GM12878 (cell line): ENCODE measurements at regions not wholly inside any gene's neighbourhood (a gene's known extent, or its start where the extent isn't known, plus 50 kb on each side); places are given as distances from the start of the nearest gene placed in this dataset.

Experiments used
- ATAC-seq: fragments of 200-7000 bp; cut with Tn5 transposase; 3 replicates; pipeline ENCODE4 v1.9.1; 2020; ENCODE audit warnings: mild to moderate bottlenecking, moderate library complexity
- BruUV-seq: library from RNA; stranded (reverse); fragments of 400-500 nt; replicated peaks from 2 replicates; lab custom pipeline; 2021; lab: Mats Ljungman, UMichigan
- CTCF ChIA-PET: fragments of 300-600 bp; sonication (Branson Sonifier 250); formaldehyde crosslinking; extraction: SDS; loops from one replicate; lab custom pipeline; 2021; ENCODE audit warnings: inconsistent platforms; lab: Yijun Ruan, JAX
- POLR2A ChIA-PET: fragments of 350-600 bp; formaldehyde crosslinking; extraction: SDS; loops from one replicate; lab custom pipeline; 2021; ENCODE audit warnings: inconsistent platforms; lab: Charles Lee
- RAD21 ChIA-PET: fragments of 300-600 bp; sonication (Branson Sonifier 250); formaldehyde crosslinking; loops from one replicate; lab custom pipeline; 2023; ENCODE audit warnings: antibody characterized with exemption; ENCODE audit not compliant: unreplicated experiment; lab: Charles Lee
- SMC1A ChIA-PET: fragments of 300-600 bp; sonication (Branson Sonifier 250); formaldehyde crosslinking; loops from one replicate; lab custom pipeline; 2023; ENCODE audit not compliant: unreplicated experiment, uncharacterized antibody; lab: Charles Lee
- DNase-seq: peaks from one replicate; pipeline ENCODE4 v3.0.0-alpha.2; 2011; ENCODE audit warnings: low read depth, low spot score
- FAIRE-seq: peaks from 3 replicates; lab custom pipeline; 2011; peaks lifted over from hg19 to GRCh38; lab: Jason Lieb, UNC
- H2AFZ ChIP-seq: 2 replicates; pipeline ENCODE4 v1.6.0; 2011; ENCODE audit warnings: low read depth, low read length, control low read depth; ENCODE audit not compliant: control insufficient read depth
- H3K27ac ChIP-seq: 2 replicates; pipeline ENCODE4 v1.5.1; 2011; ENCODE audit warnings: control low read depth; ENCODE audit not compliant: control insufficient read depth, insufficient read depth
- H3K27me3 ChIP-seq, 2 experiments: replicated peaks in 1 of 2; 2 replicates each; pipeline versions ENCODE4 v1.6.0 to v1.6.1; 2011; ENCODE audit warnings: low read length in 1 of 2; ENCODE audit not compliant: control insufficient read depth in 2 of 2, insufficient read depth in 2 of 2
- H3K36me3 ChIP-seq, 2 experiments: 2 replicates each; pipeline ENCODE4 v1.5.1; 2011; ENCODE audit warnings: low read length in 1 of 2; ENCODE audit not compliant: control insufficient read depth in 2 of 2, insufficient read depth in 2 of 2
- H3K4me1 ChIP-seq: 2 replicates; pipeline ENCODE4 v1.6.1; 2011; ENCODE audit warnings: mild to moderate bottlenecking, low read length, moderate library complexity, mixed read lengths; ENCODE audit not compliant: control insufficient read depth, insufficient read depth
- H3K4me2 ChIP-seq: 2 replicates; pipeline ENCODE4 v1.6.0; 2011; ENCODE audit warnings: control low read depth; ENCODE audit not compliant: control insufficient read depth, insufficient read depth
- H3K4me3 ChIP-seq: fragments of 200-600 bp; sonication (generic); 2 replicates; pipeline ENCODE4 v1.5.1; 2016
- H3K79me2 ChIP-seq: 2 replicates; pipeline ENCODE4 v1.6.0; 2011; ENCODE audit warnings: low read length; ENCODE audit not compliant: control insufficient read depth, insufficient read depth
- H3K9ac ChIP-seq: 2 replicates; pipeline ENCODE4 v1.8.0; 2011; ENCODE audit warnings: low read length, control low read depth, mixed read lengths; ENCODE audit not compliant: control insufficient read depth, insufficient read depth
- H3K9me3 ChIP-seq: replicated peaks from 3 replicates; pipeline ENCODE4 v1.5.1; 2011; ENCODE audit warnings: mild to moderate bottlenecking, low read length; ENCODE audit not compliant: control insufficient read depth, insufficient read depth
- H4K20me1 ChIP-seq: 2 replicates; pipeline ENCODE4 v1.6.0; 2011; ENCODE audit not compliant: control insufficient read depth, insufficient read depth
- E2F8 ChIP-seq: fragments of 450-650 bp; IDR thresholded peaks from 2 replicates; pipeline ENCODE4 v1.6.1; 2018; ENCODE audit warnings: mild to moderate bottlenecking, low read depth, moderate library complexity; ENCODE audit not compliant: partially characterized antibody
- EED ChIP-seq: sonication (generic); IDR thresholded peaks from 2 replicates; pipeline ENCODE4 v1.6.1; 2016; ENCODE audit warnings: antibody characterized with exemption, low read depth
- GATAD2B ChIP-seq: fragments of 450-650 bp; conservative IDR thresholded peaks from 2 replicates; pipeline ENCODE4 v1.6.1; 2017; ENCODE audit warnings: low read depth, mild to moderate bottlenecking, moderate library complexity
- IKZF2 ChIP-seq, 2 experiments: fragments of 450-650 bp; IDR thresholded peaks; 2 replicates each; pipeline ENCODE4 v1.6.1; 2017; ENCODE audit warnings: mild to moderate bottlenecking in 2 of 2, moderate library complexity in 2 of 2
- MYC ChIP-seq: IDR thresholded peaks from 2 replicates; pipeline ENCODE4 v1.6.1; 2011; ENCODE audit warnings: mild to moderate bottlenecking, low read length, moderate library complexity, inconsistent platforms; ENCODE audit not compliant: insufficient read depth, insufficient replicate concordance, insufficient read length, severe bottlenecking
- NR2C2 ChIP-seq: IDR thresholded peaks from 2 replicates; pipeline ENCODE4 v1.6.1; 2011; ENCODE audit warnings: borderline replicate concordance, low read depth; ENCODE audit not compliant: control insufficient read depth, insufficient read length
- PAX5 ChIP-seq: IDR thresholded peaks from 2 replicates; pipeline ENCODE4 v1.6.1; 2011; ENCODE audit warnings: low read depth, low read length, borderline replicate concordance
- RBBP5 ChIP-seq: fragments of 200-600 bp; sonication (generic); conservative IDR thresholded peaks from 2 replicates; pipeline ENCODE4 v1.6.1; 2016
- SPI1 ChIP-seq: IDR thresholded peaks from 2 replicates; pipeline ENCODE4 v1.6.1; 2011; ENCODE audit warnings: low read depth, mild to moderate bottlenecking, low read length, moderate library complexity, borderline replicate concordance; ENCODE audit not compliant: insufficient read depth
- SUZ12 ChIP-seq: fragments of 200-600 bp; sonication (generic); IDR thresholded peaks from one replicate; pipeline ENCODE4 v1.6.1; 2018; ENCODE audit warnings: antibody characterized with exemption, mild to moderate bottlenecking; ENCODE audit not compliant: unreplicated experiment
- TCF12 ChIP-seq: IDR thresholded peaks from 2 replicates; pipeline ENCODE4 v1.6.1; 2011; ENCODE audit warnings: low read depth, mild to moderate bottlenecking, low read length
- WGBS: methylation state at CpG from one replicate; pipeline ENCODE4 v1.1.6; 2016; ENCODE audit warnings: low lambda C conversion rate; ENCODE audit not compliant: insufficient replicate concordance, insufficient coverage; ENCODE audit errors: missing lambda C conversion rate; 5-methylcytosine and 5-hydroxymethylcytosine counted together
- in situ Hi-C: fragments of 300-500 bp; cut with MboI; formaldehyde crosslinking; loops from 9 replicates; pipeline ENCODE4 v1.14.3; 2018; ENCODE audit warnings: mixed read lengths
- intact Hi-C: fragments of 100-400 bp; cut with micrococcal nuclease; formaldehyde crosslinking; loops from one replicate; pipeline ENCODE4 v1.14.2; 2022; ENCODE audit not compliant: unreplicated experiment

DNA sequence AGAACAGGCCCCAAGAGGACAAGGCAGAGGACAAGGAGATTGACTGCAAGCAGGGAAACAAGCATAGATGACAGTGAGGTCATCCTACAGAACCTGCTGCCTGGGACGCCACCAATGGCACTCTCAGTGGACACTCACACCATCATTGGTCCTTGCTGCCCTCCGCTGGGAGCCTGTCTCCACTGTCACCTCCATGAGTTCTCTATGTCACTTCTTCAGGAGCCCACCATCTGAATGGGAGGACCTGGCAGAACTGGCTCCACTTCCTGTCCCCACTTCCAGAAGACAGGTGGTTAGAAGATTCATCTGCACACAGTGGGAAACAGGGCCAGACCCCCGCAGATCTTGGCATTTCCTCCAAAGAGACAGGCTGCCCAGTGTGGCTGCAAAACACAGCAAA, 188.9 kb downstream of the HSD17B3 start:
- Histone ChIP-seq H3K36me3 (no peaks in the 10 kb centered on the region), H3K27ac (no peak overlapping the region), H4K20me1 (no peaks in the 10 kb centered on the region), H2AFZ (no peak overlapping the region), H3K9me3 (no peaks in the 10 kb centered on the region; the same call in 2 of the 3 replicates), H3K4me1 (no peaks in the 10 kb centered on the region), H3K27me3 (no peaks in the 10 kb centered on the region; a peak in 1 of 4 replicates), H3K4me2 (no peak overlapping the region), H3K79me2 (no peaks in the 10 kb centered on the region), H3K9ac (no peak overlapping the region), H3K4me3 (no peak overlapping the region)
- ATAC-seq = no peak
- intact Hi-C loops (no loop called here), in situ Hi-C loops (no loop called here)
- ChIA-PET SMC1A (no interaction called here), POLR2A (no interaction called here), CTCF (no interaction called here), RAD21 (no interaction called here)
- no peak for FAIRE-seq
- DNase-seq = no peak
- TF ChIP-seq GATAD2B (no peak), MYC (no peak), EED (no peak), SUZ12 (no peak), NR2C2 (no peak), TCF12 (no peak), SPI1 (no peak), RBBP5 (no peak), E2F8 (no peak), PAX5 (no peak), IKZF2 (IDR thresholded peaks at IDR 0.05) (no peak)
- WGBS = 21% methylated on average over 3 of the region's 3 CpGs
- no TSS peak for BruUV-seq
